Neuronal stem cell (in vitro differentiated cells): ENCODE measurements at regions not wholly inside any gene's neighbourhood (a gene's known extent, or its start where the extent isn't known, plus 50 kb on each side); places are given as distances from the start of the nearest gene placed in this dataset.

Experiments
- DNase-seq: peaks from one replicate; pipeline ENCODE4 v3.0.0-alpha.2; 2013; ENCODE audit warnings: low spot score
- H2AFZ ChIP-seq: one replicate; pipeline ENCODE4 v1.6.1; 2013; ENCODE audit warnings: mild to moderate bottlenecking, low read length, inconsistent platforms
- H2AK5ac ChIP-seq: 2 replicates; pipeline ENCODE4 v1.6.1; 2013; ENCODE audit warnings: low read depth, mild to moderate bottlenecking, inconsistent platforms, low read length, moderate library complexity, mixed read lengths
- H2BK120ac ChIP-seq: 2 replicates; pipeline ENCODE4 v1.6.1; 2013; ENCODE audit warnings: low read depth, mild to moderate bottlenecking, inconsistent platforms, low read length, moderate library complexity, mixed read lengths
- H2BK12ac ChIP-seq: one replicate; pipeline ENCODE4 v1.6.1; 2013; ENCODE audit warnings: low read length, inconsistent platforms
- H2BK15ac ChIP-seq: 2 replicates; pipeline ENCODE4 v1.6.1; 2013; ENCODE audit warnings: mild to moderate bottlenecking, low read length, inconsistent platforms, mixed read lengths
- H2BK5ac ChIP-seq: one replicate; pipeline ENCODE4 v1.6.1; 2013; ENCODE audit warnings: inconsistent platforms, mild to moderate bottlenecking, low read length, moderate library complexity
- H3K14ac ChIP-seq: one replicate; pipeline ENCODE4 v1.6.1; 2013; ENCODE audit warnings: low read length, inconsistent platforms
- H3K18ac ChIP-seq: 2 replicates; pipeline ENCODE4 v1.6.1; 2013; ENCODE audit warnings: low read length, inconsistent platforms
- H3K23ac ChIP-seq: 2 replicates; pipeline ENCODE4 v1.6.1; 2013; ENCODE audit warnings: low read depth, mild to moderate bottlenecking, mixed read lengths, low read length, inconsistent platforms; ENCODE audit not compliant: poor library complexity
- H3K27ac ChIP-seq: replicated peaks from 3 replicates; pipeline ENCODE4 v1.5.1; 2013; ENCODE audit warnings: low read length, inconsistent platforms
- H3K27me3 ChIP-seq, 3 experiments: 2 replicates each; pipeline ENCODE4 v1.6.1; 2013; ENCODE audit warnings: low read length in 3 of 3, mild to moderate bottlenecking in 2 of 3, inconsistent platforms in 1 of 3, low read depth in 1 of 3, mixed read lengths in 1 of 3, moderate library complexity in 1 of 3; ENCODE audit not compliant: control insufficient read depth in 3 of 3, insufficient read depth in 3 of 3
- H3K36me3 ChIP-seq, 2 donors: replicated peaks in 1 of 2; 2 replicates each; pipeline ENCODE4 v1.6.1; 2013; ENCODE audit warnings: low read length in 2 of 2; ENCODE audit not compliant: control insufficient read depth in 2 of 2, insufficient read depth in 2 of 2
- H3K4ac ChIP-seq: 2 replicates; pipeline ENCODE4 v1.6.1; 2013; ENCODE audit warnings: inconsistent platforms, mild to moderate bottlenecking, low read length, moderate library complexity
- H3K4me1 ChIP-seq, 2 donors: 1 replicate in 1 of 2; 2 replicates in 1 of 2; pipeline ENCODE4 v1.6.1; 2013; ENCODE audit warnings: low read length in 2 of 2, low read depth in 1 of 2; ENCODE audit not compliant: control insufficient read depth in 2 of 2, insufficient read depth in 1 of 2
- H3K4me2 ChIP-seq: one replicate; pipeline ENCODE4 v1.6.1; 2013; ENCODE audit warnings: mild to moderate bottlenecking, low read length, inconsistent platforms; ENCODE audit not compliant: insufficient read depth, poor library complexity, severe bottlenecking
- H3K4me3 ChIP-seq, 2 donors: 2 replicates each; pipeline ENCODE4 v1.5.1; 2013; ENCODE audit warnings: low read length in 2 of 2, mild to moderate bottlenecking in 2 of 2, inconsistent platforms in 1 of 2, moderate library complexity in 1 of 2
- H3K79me1 ChIP-seq: one replicate; pipeline ENCODE4 v1.6.1; 2013; ENCODE audit warnings: low read depth, mild to moderate bottlenecking, inconsistent platforms, low read length, moderate library complexity
- H3K9ac ChIP-seq: one replicate; pipeline ENCODE4 v1.6.1; 2013; ENCODE audit warnings: mild to moderate bottlenecking, low read depth, low read length, inconsistent platforms; ENCODE audit not compliant: poor library complexity
- H3K9me3 ChIP-seq, 2 donors: replicated peaks in 1 of 2; 2 replicates each; pipeline versions ENCODE3 to v1.6.1; 2013; ENCODE audit warnings: low read length in 2 of 2, mild to moderate bottlenecking in 2 of 2, inconsistent platforms in 1 of 2, low read depth in 1 of 2, mixed read lengths in 1 of 2, moderate library complexity in 1 of 2; ENCODE audit not compliant: control insufficient read depth in 2 of 2, insufficient read depth in 1 of 2
- H4K8ac ChIP-seq: one replicate; pipeline ENCODE4 v1.6.1; 2013; ENCODE audit warnings: low read depth, mild to moderate bottlenecking, inconsistent platforms, low read length, moderate library complexity
- H4K91ac ChIP-seq: one replicate; pipeline ENCODE4 v1.6.1; 2013; ENCODE audit warnings: low read length, low read depth, mild to moderate bottlenecking, inconsistent platforms; ENCODE audit not compliant: poor library complexity
- WGBS, 2 donors: extraction: QIAGEN DNeasy Blood & Tissue Kit; methylation state at CpG; one replicate each; pipeline ENCODE4 v1.1.7; 2013; ENCODE audit warnings: missing lambda C conversion rate in 2 of 2, mixed read lengths in 1 of 2; ENCODE audit not compliant: insufficient read length in 2 of 2, insufficient replicate concordance in 1 of 2; ENCODE audit errors: extremely low coverage in 2 of 2; 5-methylcytosine and 5-hydroxymethylcytosine counted together

DNA sequence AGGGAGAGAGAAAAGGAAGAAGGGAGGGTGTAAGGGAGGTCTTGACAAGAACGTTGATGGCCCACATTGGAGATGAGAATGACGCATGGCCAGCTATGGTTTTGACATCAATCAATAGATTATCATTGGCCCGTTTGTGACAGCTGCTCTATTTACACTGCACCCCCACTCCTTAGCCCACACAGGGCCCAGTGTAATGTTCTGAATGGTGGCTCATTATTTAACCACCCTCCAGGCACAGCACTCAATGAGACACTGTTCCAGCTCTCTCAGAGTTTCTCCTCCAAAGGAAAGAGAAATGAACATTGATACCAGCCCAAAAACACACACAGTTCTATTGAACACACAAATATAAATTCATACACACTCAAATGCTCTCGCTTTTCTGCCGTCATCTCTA, 173.0 kb upstream of the IPO5 start:
- no peak overlapping the region for H3K14ac ChIP-seq
- no peak overlapping the region for H3K9ac ChIP-seq
- H2AFZ ChIP-seq: no peak overlapping the region
- no peak overlapping the region for H3K27ac ChIP-seq
- H2BK15ac ChIP-seq: no peak overlapping the region
- H3K27me3 ChIP-seq: no peaks in the 10 kb centered on the region
- H2BK120ac ChIP-seq: no peak overlapping the region
- DNase-seq: no peak
- H4K91ac ChIP-seq: no peak overlapping the region
- no peak overlapping the region for H2BK12ac ChIP-seq
- H2AK5ac ChIP-seq: no peak overlapping the region
- no peak overlapping the region for H3K4me3 ChIP-seq
- H3K4ac ChIP-seq: no peak overlapping the region
- H3K4me1 ChIP-seq: no peaks in the 10 kb centered on the region
- H3K18ac ChIP-seq: no peak overlapping the region
- H3K79me1 ChIP-seq: peaks cover 2% of the 10 kb centered on the region
- no peak overlapping the region for H3K23ac ChIP-seq
- H3K36me3 ChIP-seq: peaks cover 0 to 1% of the 10 kb centered on the region in 2 donors
- H2BK5ac ChIP-seq: no peak overlapping the region
- H3K9me3 ChIP-seq: no peaks in the 10 kb centered on the region
- no peak overlapping the region for H3K4me2 ChIP-seq
- H4K8ac ChIP-seq: no peak overlapping the region
- no CpG with 5 or more reads among the region's 5 CpGs for WGBS, 2 donors

DNA sequence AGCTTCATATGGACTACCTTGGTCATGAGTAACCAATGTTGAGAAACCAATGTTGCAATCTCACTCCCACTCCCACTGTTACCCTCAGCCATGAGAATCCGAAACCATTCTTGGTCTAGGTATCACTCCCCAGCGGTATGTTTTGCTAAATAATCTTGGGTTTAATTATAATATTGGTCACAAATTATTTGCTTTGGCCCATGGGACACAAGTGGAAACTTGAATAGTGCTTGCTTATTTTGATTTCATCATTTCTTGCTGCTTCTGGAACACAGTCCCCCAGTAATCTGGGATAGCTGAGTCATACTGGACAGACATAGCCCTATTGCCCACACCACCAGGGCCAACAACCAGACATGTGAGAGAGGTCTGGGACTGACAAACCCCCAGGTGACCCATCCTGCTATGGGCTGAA, 171.6 kb upstream of the IPO5 start:
- no peaks in the 10 kb centered on the region for H3K27me3 ChIP-seq
- H2BK120ac ChIP-seq: no peak overlapping the region
- no peak overlapping the region for H2AK5ac ChIP-seq
- H3K36me3 ChIP-seq: peaks cover 0 to 1% of the 10 kb centered on the region in 2 donors
- no peak overlapping the region for H2BK5ac ChIP-seq
- no CpG with 5 or more reads among the region's 2 CpGs for WGBS, 2 donors
- no peak overlapping the region for H3K4me3 ChIP-seq
- H3K14ac ChIP-seq: no peak overlapping the region
- no peak overlapping the region for H3K4ac ChIP-seq
- H3K79me1 ChIP-seq: peaks cover 2% of the 10 kb centered on the region
- no peak overlapping the region for H4K91ac ChIP-seq
- H3K9me3 ChIP-seq: no peaks in the 10 kb centered on the region
- no peak overlapping the region for H3K4me2 ChIP-seq
- no peak overlapping the region for H3K18ac ChIP-seq
- H4K8ac ChIP-seq: no peak overlapping the region
- no peaks in the 10 kb centered on the region for H3K4me1 ChIP-seq
- no peak overlapping the region for H2BK12ac ChIP-seq
- H2AFZ ChIP-seq: no peak overlapping the region
- no peak for DNase-seq
- H3K27ac ChIP-seq: no peak overlapping the region
- H2BK15ac ChIP-seq: no peak overlapping the region
- H3K9ac ChIP-seq: no peak overlapping the region
- H3K23ac ChIP-seq: no peak overlapping the region

DNA sequence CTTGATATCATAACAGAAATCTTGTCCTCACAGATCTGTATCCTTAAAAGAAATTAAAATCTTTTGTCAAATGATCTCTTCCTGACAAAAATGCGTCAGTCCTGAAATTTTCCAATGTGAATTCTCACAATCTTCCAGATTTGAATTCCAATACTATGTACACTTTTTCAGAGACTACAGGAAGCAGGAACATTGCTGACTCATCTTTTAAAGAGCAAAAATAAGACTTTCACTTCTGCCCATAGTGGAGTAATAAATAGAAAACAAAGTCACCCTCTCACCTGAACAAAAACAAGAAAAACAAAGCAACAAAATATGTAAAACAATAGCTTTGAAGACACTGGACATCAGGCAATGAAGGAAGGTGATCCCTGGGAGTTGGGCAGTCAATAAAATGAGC, 167.0 kb upstream of the IPO5 start:
- DNase-seq: no peak
- H3K9me3 ChIP-seq: peaks cover 0 to 6% of the 10 kb centered on the region in 2 donors
- no peak overlapping the region for H3K9ac ChIP-seq
- H2BK12ac ChIP-seq: no peak overlapping the region
- H3K4ac ChIP-seq: no peak overlapping the region
- H3K27me3 ChIP-seq: no peaks in the 10 kb centered on the region
- H2AFZ ChIP-seq: no peak overlapping the region
- no peak overlapping the region for H2BK5ac ChIP-seq
- no peak overlapping the region for H2BK120ac ChIP-seq
- no peak overlapping the region for H2BK15ac ChIP-seq
- no peak overlapping the region for H4K8ac ChIP-seq
- no peak overlapping the region for H3K27ac ChIP-seq
- H3K79me1 ChIP-seq: peaks cover 2% of the 10 kb centered on the region
- H3K4me3 ChIP-seq: no peak overlapping the region
- H3K14ac ChIP-seq: no peak overlapping the region
- no peak overlapping the region for H3K4me2 ChIP-seq
- H3K23ac ChIP-seq: no peak overlapping the region
- peaks cover 0 to 1% of the 10 kb centered on the region in 2 donors for H3K36me3 ChIP-seq
- no peak overlapping the region for H3K18ac ChIP-seq
- no peak overlapping the region for H4K91ac ChIP-seq
- no peak overlapping the region for H2AK5ac ChIP-seq
- no CpG with 5 or more reads among the region's 1 CpG for WGBS, 2 donors
- H3K4me1 ChIP-seq: no peaks in the 10 kb centered on the region

DNA sequence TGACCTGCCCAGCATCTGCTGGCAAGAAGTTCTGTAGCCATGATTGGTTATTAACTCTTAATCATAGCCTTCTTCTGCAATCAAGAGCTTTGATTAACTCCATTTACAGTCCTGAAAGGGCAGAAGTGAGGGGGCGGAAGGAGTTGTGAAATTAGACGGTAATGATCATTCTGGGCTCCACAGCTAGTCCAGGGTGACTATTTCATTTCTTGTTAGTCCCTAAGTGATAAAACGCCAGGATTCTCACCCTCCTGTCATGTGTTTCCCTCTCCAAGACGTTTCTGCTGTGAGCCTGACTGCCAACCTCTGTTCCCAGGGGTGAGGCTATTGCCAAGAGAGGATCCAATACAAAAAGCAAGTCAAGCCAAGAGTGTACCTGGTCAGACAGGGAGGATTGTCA, 155.9 kb upstream of the IPO5 start:
- Histone ChIP-seq H2BK15ac (no peak overlapping the region), H3K27me3 (peaks cover 0 to 2% (median 0%) of the 10 kb centered on the region in 3 experiments), H2AFZ (no peak overlapping the region), H2BK5ac (no peak overlapping the region), H3K4ac (no peak overlapping the region), H3K9ac (no peak overlapping the region), H3K79me1 (no peaks in the 10 kb centered on the region), H3K36me3 (no peaks in the 10 kb centered on the region), H4K91ac (no peak overlapping the region), H2AK5ac (no peak overlapping the region), H3K4me3 (no peak overlapping the region), H4K8ac (no peak overlapping the region), H3K18ac (no peak overlapping the region), H2BK120ac (no peak overlapping the region), H2BK12ac (no peak overlapping the region), H3K4me1 (no peaks in the 10 kb centered on the region), H3K9me3 (peaks cover 0 to 6% of the 10 kb centered on the region in 2 donors), H3K27ac (no peak overlapping the region), H3K4me2 (no peak overlapping the region), H3K14ac (no peak overlapping the region), H3K23ac (no peak overlapping the region)
- DNase-seq: no peak
- WGBS, 2 donors: no CpG with 5 or more reads among the region's 4 CpGs
